Stimulated activated CD8-positive, alpha-beta memory T cell treated with anti-CD3 and anti-CD28 coated beads, Interleukin-7, amount 100 ng/mL, for 4 hours (primary cell): ENCODE measurements at regions not wholly inside any gene's neighbourhood (a gene's known extent, or its start where the extent isn't known, plus 50 kb on each side); places are given as distances from the start of the nearest gene placed in this dataset.
A peak's percentile ranks its signal among the peaks of the same experiment; 100 is the strongest.

Experiments
- DNase-seq, 2 donors: peaks; one replicate each; pipeline ENCODE4 v3.0.0-alpha.2; 2020; ENCODE audit warnings: low read depth in 2 of 2

GRCh38 chr2:136468799-136469369 lies 296.5 kb upstream of the THSD7B start:
- no peak for DNase-seq

DNA sequence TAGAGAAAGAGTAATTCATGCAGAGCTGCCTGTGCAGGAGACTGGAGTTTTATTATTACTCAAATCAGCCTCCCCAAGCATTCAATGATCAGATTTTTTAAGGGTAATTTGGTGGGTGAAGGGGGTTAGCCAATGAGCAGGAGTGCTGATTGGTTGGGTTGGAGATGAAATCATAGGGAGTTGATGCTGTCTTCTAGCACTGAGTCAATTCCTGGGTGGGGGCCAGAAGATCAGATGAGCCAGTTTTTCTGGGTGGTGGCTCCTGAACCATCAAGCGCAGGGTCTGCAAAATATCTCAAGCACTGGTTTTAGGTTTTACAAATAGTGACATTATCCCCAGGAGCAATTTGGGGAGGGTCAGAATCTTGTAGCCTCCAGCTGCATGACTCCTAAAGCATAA lies 312.8 kb upstream of the THSD7B start:
- DNase-seq = no peak

DNA sequence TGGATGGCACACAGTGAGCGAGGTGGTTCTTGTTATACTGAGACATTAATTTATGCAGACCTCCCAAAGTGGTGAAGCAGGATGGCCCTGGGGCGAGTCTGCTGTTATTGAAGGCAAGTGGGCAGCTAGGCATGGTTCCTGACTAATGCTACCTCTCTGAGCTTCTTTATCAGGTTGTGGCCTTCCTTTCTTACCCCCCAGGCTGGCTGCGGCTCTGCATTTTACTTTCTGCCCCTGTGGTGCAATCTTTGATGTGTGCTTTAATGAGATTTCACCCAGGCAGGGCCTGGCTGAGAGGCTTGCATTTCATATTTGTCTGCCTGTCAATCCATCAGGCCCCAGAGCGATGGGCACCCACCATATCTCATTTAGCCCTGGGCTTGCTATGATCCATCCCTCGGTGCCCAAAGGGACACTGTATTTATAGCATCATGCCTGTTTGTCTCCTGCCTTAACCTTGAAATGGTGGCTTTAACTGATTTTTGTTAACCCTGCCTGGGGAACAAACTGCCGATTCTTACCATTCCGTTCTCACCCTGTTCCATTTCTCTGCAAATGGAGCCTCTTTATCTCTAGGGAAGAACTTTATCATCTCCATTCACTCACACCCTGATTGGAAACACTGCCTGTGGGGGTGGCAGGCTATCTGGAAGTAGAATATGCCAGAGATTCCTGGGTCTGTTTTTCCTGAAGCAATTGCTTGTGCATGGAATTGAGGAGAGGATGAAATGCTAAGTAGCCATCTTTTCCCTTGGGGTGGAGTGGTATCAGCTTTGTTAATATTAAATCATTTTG lies 316.2 kb upstream of the THSD7B start:
- DNase-seq = no peak

DNA sequence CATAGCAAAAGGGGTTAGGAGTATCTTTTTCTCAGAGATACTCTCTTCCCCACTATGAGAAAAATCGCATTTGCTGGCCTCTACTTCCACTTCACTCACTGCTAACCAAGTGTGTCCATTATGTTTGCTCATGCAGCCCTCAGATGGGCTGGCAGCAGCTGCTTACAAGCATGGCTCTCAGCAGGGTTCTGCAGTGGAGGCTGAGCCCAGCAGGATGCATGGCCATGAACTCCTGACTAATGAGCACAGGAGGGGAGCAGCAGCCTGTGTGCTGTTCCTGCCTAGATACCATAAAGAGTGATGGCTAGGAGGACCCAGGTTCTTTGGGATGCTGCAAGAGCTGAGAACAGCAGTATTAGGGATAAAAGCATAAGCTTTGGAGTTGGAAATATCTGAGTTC lies 316.9 kb upstream of the THSD7B start:
- no peak for DNase-seq

GRCh38 chr2:136444323-136444722 lies 321.0 kb upstream of the THSD7B start:
- no peak for DNase-seq

DNA sequence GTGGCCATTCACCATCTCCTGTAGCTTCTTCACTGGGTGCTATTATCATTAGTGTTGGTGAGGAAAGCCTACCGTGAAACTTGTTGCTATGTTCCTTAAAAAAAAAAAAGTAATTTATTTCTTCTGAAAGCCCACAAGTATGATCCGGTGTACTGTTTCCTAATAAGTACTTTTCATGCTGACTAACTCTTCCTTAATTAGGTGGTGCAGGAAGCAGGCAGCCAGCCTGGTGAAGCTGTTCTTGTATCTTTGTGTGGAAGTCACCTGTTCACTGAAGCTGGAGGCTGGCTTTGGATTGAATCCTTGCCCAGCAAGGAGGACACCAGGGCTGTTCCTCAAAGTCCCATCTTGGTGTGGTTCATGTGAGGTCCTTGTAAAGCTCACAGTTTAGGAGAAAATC lies 321.7 kb upstream of the THSD7B start:
- DNase-seq = no peak

- no peak for DNase-seq
Observed at GRCh38 chr2:136441979-136442714, 323.2 kb upstream of the THSD7B start.

DNA sequence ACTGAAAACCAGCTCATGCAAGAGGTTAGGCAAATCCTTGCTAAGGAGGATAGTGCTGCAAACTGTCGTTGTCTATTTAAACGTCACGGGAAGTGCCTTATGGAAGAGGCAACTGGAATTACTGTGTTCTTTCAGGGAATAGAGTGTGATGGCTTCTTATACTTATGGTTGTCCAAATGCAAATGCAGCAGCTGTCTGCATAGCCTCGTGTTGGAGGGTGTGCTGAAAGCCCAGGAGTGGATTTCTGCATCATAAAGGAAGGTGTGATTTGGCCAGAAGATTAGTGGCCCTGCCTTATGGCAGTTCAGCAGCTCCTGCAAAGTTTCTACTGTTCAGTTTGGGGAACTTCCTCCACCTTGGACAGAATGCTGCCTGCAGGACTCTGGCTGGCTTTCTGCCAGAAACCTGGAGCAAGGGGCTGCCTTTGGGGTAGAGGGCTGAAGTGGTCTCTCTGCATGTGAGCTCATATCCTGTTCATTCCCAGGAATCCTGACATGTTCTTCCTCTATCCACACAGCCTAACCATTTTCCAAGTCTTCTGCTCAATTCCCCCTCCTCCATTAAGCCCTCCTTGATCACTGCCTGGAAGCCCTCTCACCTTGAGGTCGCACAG lies 321.2 kb upstream of the CXCR4 start:
- DNase-seq = no peak

- DNase-seq = no peak
Observed at GRCh38 chr2:136437461-136437860, 319.5 kb upstream of the CXCR4 start.

- DNase-seq = no peak
Observed at GRCh38 chr2:136436936-136437335, 319.0 kb upstream of the CXCR4 start.

DNA sequence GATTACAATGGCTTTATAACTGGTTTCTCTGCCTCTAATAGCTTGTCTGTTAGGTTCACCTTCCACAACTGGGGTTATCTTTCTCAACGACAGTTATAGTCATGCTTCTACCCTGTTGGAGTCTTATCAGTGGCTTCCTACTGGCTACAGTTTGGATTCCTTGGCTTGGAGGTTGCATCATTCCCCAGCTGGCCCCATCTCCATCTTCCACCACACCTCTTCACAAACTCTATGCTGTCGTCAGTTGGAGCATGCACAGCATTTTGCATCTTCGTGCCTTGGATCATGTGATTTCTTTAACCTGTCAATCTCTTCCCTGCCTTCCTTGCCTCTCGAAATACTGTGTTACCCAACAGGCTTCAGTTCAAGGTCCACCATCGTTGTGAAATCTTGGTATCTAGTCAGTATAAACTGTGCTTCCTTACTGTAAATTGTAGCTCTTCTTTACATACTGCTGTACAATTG lies 316.3 kb upstream of the CXCR4 start:
- DNase-seq = no peak

- DNase-seq = no peak
Observed at GRCh38 chr2:136433261-136433660, 315.3 kb upstream of the CXCR4 start.

- no peak for DNase-seq
Observed at GRCh38 chr2:136424112-136424511, 306.2 kb upstream of the CXCR4 start.

DNA sequence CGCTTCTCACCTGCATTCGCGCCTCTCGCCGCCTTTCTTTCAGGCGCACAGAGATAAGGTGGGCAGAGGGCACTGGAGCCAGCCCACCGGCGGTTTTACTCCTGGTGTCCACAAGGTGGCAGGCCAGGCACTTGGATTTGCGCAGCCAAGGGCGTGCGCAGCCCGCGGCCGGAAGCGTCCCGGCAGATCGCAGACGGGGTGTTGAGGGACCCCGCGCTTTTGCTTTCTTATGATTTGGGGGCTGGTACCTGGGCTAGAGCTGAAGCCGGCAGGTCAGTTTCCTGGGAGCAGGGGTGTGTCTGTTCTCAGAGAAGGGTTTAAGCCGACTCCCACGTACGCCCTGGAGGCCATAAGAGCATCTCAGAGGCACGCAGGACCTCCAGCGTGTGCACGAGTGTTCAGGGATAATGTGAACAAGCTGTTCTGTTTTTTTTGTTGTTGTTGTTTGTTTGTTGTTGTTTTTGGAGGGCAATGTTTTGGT lies 305.6 kb upstream of the CXCR4 start:
- peak; percentile 61 to 71 for DNase-seq

DNA sequence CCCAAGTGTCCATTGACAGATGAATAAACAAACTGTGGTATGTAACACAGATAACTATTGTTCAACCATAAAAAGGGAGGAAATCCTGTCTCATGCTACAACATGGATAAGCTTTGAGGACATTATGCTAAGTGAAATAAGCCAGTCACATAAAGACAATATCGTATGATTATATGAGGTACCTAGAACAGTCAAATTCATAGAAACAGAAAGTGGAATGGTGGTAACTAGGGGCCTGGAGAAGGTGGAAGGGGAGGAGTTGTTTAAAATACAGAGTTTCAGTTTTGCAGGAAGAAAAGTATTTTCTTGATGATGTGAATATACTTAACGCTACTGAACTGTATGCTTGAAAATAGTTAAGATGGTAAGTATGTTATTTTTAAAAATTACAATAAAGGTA lies 304.6 kb upstream of the CXCR4 start:
- no peak for DNase-seq

DNA sequence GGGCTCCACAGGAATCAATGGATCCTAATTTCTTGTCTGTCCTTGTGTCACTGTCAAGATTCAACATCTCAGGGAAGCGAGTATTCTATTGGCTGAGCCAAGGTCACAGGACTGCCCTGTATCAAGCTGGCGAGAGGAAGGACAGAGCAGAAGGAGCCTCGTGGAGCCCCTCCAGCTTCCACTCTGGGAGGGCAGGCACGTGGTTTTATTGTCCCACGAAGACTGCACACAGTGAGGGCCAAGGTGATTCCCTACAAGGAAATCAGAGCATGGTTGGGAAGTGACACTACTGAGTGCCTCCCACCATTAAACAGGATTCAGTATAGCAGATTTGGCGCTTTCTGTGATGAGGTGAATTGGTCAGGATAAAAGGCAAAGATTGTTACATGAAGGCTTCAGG lies 302.4 kb upstream of the CXCR4 start:
- DNase-seq = no peak

DNA sequence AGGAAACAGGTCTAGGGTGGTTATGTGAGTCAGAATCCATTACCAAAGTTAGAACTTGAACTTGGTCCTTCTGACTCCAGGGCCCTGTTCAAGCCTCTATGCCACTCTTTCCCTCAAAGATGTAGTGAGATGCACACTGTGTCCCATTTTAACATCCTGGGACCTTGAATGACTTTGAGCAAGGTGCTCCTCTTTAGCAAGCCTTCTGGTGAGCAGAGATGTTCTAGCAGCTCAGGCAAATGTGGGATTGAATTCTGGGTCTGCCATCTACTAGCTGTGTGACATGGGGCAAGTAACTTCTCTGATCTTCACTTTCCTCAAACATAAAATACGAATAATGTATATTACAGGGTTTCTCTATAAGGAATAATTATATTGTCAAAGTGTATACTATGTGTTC lies 294.0 kb upstream of the CXCR4 start:
- no peak for DNase-seq

DNA sequence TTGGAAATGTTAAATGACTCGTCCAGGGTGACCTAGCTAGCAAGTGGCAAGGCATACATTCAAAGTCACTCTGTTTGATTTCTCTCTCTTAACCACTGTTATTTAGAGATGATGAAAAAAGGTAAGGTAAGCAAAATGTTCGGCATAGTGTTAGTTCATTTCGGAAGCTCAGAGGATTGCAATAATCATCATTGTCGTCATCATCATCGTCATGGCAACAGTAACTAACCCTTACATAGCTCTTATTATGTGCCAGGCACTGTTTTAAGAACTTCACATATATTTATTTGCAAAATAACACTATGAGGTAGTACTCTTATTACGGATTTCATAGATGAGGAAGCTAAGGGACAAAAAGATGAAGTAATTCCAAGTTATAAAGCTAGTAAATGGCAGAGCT lies 292.7 kb upstream of the CXCR4 start:
- DNase-seq = no peak

DNA sequence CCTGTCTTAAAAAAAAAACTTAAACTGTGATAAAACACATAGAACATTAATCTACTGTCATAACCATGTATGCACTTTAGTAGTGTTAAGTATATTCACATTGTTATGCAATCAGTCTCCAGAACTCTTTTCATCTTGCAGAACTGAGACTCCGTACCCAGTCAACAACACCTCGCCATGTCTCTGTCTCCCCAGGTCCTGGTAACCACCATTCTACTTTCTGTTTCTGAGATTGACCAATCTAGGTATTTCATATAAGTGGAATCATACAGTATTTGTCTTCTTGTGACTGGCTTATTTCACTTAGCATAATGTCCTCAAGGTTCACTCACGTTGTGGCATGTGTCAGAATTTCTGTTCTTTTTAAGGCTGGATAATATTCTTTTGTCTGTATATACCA lies 290.8 kb upstream of the CXCR4 start:
- no peak for DNase-seq

- no peak for DNase-seq
Observed at GRCh38 chr2:136407952-136408318, 290.0 kb upstream of the CXCR4 start.

DNA sequence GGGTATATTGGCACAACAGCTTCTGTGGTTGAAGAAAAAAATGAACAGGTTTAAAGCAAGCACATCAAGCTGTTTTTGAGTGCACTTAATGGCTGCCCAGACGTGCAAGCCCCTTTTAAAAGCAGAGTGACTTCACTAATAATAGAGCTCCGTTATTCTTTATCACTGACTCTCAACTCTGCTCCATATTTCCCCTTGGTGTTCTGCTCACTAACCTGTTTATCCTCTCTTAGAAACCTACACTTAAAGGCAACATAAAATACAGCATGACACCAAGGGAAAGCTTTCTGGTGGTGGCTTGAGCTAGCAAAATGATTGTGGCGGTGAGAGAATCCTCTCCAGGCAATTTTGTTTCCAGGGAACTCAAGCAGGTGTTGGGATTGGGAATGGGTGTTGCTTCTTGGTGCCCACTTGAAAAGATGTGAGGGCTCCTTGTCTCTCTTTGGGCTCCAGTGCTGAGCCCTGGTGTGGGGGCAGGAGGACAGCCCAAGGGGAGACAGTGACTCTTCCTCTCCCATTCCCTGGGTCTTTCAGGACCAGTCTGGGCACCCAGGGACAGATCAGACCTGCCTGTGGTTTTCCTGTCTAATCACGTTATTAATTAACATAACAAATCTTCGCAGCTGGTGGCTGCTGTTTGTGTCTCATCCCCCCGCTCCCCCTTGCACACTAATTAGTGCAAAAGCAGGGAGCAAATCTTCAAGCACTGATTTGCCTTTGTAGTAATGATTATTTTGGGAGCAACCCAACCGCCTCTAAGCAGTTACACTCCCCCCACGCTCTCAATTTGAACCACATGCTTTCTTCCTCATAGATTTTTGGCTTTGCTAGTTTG lies 289.4 kb upstream of the CXCR4 start:
- DNase-seq = no peak

GRCh38 chr2:136404925-136405324 lies 287.0 kb upstream of the CXCR4 start:
- DNase-seq = no peak
